GM23338 (cell line): ENCODE measurements at regions not wholly inside any gene's neighbourhood (a gene's known extent, or its start where the extent isn't known, plus 50 kb on each side); places are given as distances from the start of the nearest gene placed in this dataset.

Source experiments
- ATAC-seq: fragments of 200-7000 bp; cut with Tn5 transposase; 3 replicates; pipeline ENCODE4 v1.9.1; 2020
- DNase-seq: peaks from one replicate; pipeline ENCODE4 v3.0.0-alpha.2; 2015; ENCODE audit warnings: low spot score
- H2AFZ ChIP-seq: fragments of 200-600 bp; sonication (generic); 2 replicates; pipeline ENCODE4 v1.8.0; 2016; ENCODE audit warnings: antibody characterized with exemption, mild to moderate bottlenecking, moderate library complexity
- H3F3A ChIP-seq: fragments of 200-600 bp; sonication (generic); replicated peaks from 2 replicates; pipeline ENCODE4 v1.8.0; 2017; ENCODE audit warnings: antibody characterized with exemption, mixed run types, low read depth
- H3K27ac ChIP-seq: fragments of 200-600 bp; sonication (generic); 2 replicates; pipeline ENCODE4 v1.6.1; 2016; ENCODE audit warnings: low read depth
- H3K27me3 ChIP-seq: fragments of 200-600 bp; sonication (generic); 2 replicates; pipeline ENCODE4 v1.8.0; 2016; ENCODE audit warnings: mild to moderate bottlenecking, mixed run types, moderate library complexity; ENCODE audit not compliant: insufficient read depth
- H3K36me3 ChIP-seq: fragments of 200-600 bp; sonication (generic); 2 replicates; pipeline ENCODE4 v1.8.0; 2016; ENCODE audit warnings: mild to moderate bottlenecking; ENCODE audit not compliant: insufficient read depth
- H3K4me1 ChIP-seq: fragments of 200-600 bp; sonication (generic); 2 replicates; pipeline ENCODE4 v1.8.0; 2016; ENCODE audit warnings: mild to moderate bottlenecking, moderate library complexity; ENCODE audit not compliant: insufficient read depth
- H3K4me2 ChIP-seq: fragments of 200-600 bp; sonication (generic); 2 replicates; pipeline ENCODE4 v1.7.1; 2017; ENCODE audit warnings: mixed run types
- H3K4me3 ChIP-seq: fragments of 200-600 bp; sonication (generic); 2 replicates; pipeline ENCODE4 v1.6.1; 2016; ENCODE audit warnings: mixed run types
- H3K79me2 ChIP-seq: fragments of 200-600 bp; sonication (generic); replicated peaks from 2 replicates; pipeline ENCODE4 v1.8.0; 2017; ENCODE audit warnings: mild to moderate bottlenecking; ENCODE audit not compliant: insufficient read depth
- H3K9me2 ChIP-seq: fragments of 200-600 bp; sonication (generic); 2 replicates; pipeline ENCODE4 v1.8.0; 2017; ENCODE audit not compliant: insufficient read depth
- H4K20me1 ChIP-seq: fragments of 200-600 bp; sonication (generic); replicated peaks from 2 replicates; pipeline ENCODE4 v1.8.0; 2017; ENCODE audit warnings: mild to moderate bottlenecking; ENCODE audit not compliant: insufficient read depth
- H3K27ac Mint-ChIP-seq: 2 replicates; pipeline ENCODE4 v1.8.0; 2020; ENCODE audit warnings: inconsistent platforms, mild to moderate bottlenecking, moderate library complexity, mixed read lengths
- H3K27me3 Mint-ChIP-seq: 3 replicates; pipeline ENCODE4 v1.8.0; 2022; ENCODE audit warnings: low read depth, mild to moderate bottlenecking, moderate library complexity, mixed read lengths, inconsistent platforms; ENCODE audit not compliant: insufficient read depth, poor library complexity
- H3K36me3 Mint-ChIP-seq: 3 replicates; pipeline ENCODE4 v1.8.0; 2021; ENCODE audit warnings: low read depth, mild to moderate bottlenecking, inconsistent platforms, moderate library complexity, mixed read lengths
- H3K4me1 Mint-ChIP-seq: 3 replicates; pipeline ENCODE4 v1.8.0; 2020; ENCODE audit warnings: mild to moderate bottlenecking, inconsistent platforms, mixed read lengths
- H3K4me3 Mint-ChIP-seq: 3 replicates; pipeline ENCODE4 v1.8.0; 2021; ENCODE audit warnings: moderate library complexity, mild to moderate bottlenecking, inconsistent platforms, mixed read lengths
- H3K9me3 Mint-ChIP-seq: 3 replicates; pipeline ENCODE4 v1.8.0; 2020; ENCODE audit warnings: moderate library complexity, mild to moderate bottlenecking, inconsistent platforms, mixed read lengths
- ETS1 ChIP-seq: IDR thresholded peaks from 2 replicates; pipeline ENCODE4 v1.6.1; 2016; ENCODE audit warnings: antibody characterized with exemption
- EZH2 ChIP-seq: fragments of 200-600 bp; sonication (generic); IDR thresholded peaks from one replicate; pipeline ENCODE4 v1.8.0; 2017; ENCODE audit warnings: antibody characterized with exemption, mild to moderate bottlenecking, low read depth; ENCODE audit not compliant: unreplicated experiment
- EZH2phosphoT487 ChIP-seq: fragments of 200-600 bp; sonication (generic); IDR thresholded peaks from one replicate; pipeline ENCODE4 v1.8.1; 2018; ENCODE audit warnings: antibody characterized with exemption; ENCODE audit not compliant: unreplicated experiment
- ZNF114 ChIP-seq: fragments of 250-450 bp; sonication (Bioruptor Pico); IDR thresholded peaks from 2 replicates; pipeline ENCODE4 v1.5.0; 2020; ENCODE audit warnings: mild to moderate bottlenecking, moderate library complexity
- ZNF462 ChIP-seq: fragments of 250-450 bp; sonication (Bioruptor Pico); IDR thresholded peaks from 2 replicates; pipeline ENCODE4 v1.5.0; 2020; ENCODE audit warnings: mild to moderate bottlenecking, moderate library complexity

- TF ChIP-seq ZNF462, result no peak
- no peak for TF ChIP-seq ETS1
- no peak for TF ChIP-seq ZNF114
- TF ChIP-seq EZH2, result no peak
These were observed 452.1 kb upstream of the RPS6KA3 start (continued) for GRCh38 chrX:20718592-20719380.

DNA sequence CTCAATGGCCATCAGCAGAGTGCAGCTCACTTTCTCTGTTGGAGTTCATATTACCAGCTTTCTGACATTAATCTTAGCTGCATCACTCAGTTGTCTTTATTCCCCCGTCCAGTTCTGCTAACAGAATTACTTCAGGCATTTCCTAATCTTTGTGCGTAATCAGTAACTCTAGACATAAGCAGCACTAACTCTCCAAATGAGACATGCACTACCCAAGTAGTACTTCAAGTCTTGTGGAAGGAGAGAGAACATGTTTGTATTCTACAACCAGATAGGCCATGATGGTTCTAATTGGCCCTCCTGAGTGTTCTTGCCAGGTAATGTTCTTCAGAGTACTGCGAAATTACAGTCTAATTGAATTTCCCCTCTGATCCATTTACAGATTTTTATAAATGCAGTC is 448.5 kb upstream of the RPS6KA3 start:
- no peak overlapping the region for H3K27ac ChIP-seq
- H3K9me2 ChIP-seq, result no peaks in the 10 kb centered on the region
- Mint-ChIP-seq H3K9me3 (peaks cover 9% of the 10 kb centered on the region), H3K27ac (no peak overlapping the region), H3K4me3 (no peak overlapping the region), H3K27me3 (no peaks in the 10 kb centered on the region), H3K36me3 (peaks cover 12% of the 10 kb centered on the region), H3K4me1 (peaks cover 15% of the 10 kb centered on the region)
- DNase-seq, result no peak
- H4K20me1 ChIP-seq, result no peaks in the 10 kb centered on the region
- ATAC-seq, result no peak
- H3K36me3 ChIP-seq, result no peaks in the 10 kb centered on the region
- H3F3A ChIP-seq, result no peaks in the 10 kb centered on the region
- no peak overlapping the region for H3K4me3 ChIP-seq
- no peak overlapping the region for H3K4me2 ChIP-seq
- no peaks in the 10 kb centered on the region for H3K79me2 ChIP-seq
- no peaks in the 10 kb centered on the region for H3K4me1 ChIP-seq
- H2AFZ ChIP-seq, result no peak overlapping the region
- H3K27me3 ChIP-seq, result no peaks in the 10 kb centered on the region
- TF ChIP-seq ZNF462 (no peak), EZH2phosphoT487 (no peak), EZH2 (no peak)
